HG02678 (cell line): ENCODE measurements at regions not wholly inside any gene's neighbourhood (a gene's known extent, or its start where the extent isn't known, plus 50 kb on each side); places are given as distances from the start of the nearest gene placed in this dataset.
"Not testable (repeated sequence)": the region's sequence is repeated elsewhere in the genome, so short reads cannot be mapped to it uniquely, and the experiment has no call there.

Experiments used
- ATAC-seq: cut with Tn5 transposase; IDR thresholded peaks from one replicate; pipeline ENCODE4 v1.9.1; 2021; ENCODE audit warnings: mild to moderate bottlenecking, moderate library complexity; ENCODE audit not compliant: unreplicated experiment

- no peak for ATAC-seq
Observed at GRCh38 chr2:33706410-33706809, 107.3 kb upstream of the FAM98A start.

- no peak for ATAC-seq
Observed at GRCh38 chr2:33704406-33704855, 105.3 kb upstream of the FAM98A start.

GRCh38 chr2:33696234-33696633, 97.1 kb upstream of the FAM98A start:
- ATAC-seq = no peak

GRCh38 chr2:33694904-33695303, 95.8 kb upstream of the FAM98A start:
- no peak for ATAC-seq

GRCh38 chr2:33690686-33691085, 91.6 kb upstream of the FAM98A start:
- not testable (repeated sequence) for ATAC-seq

- no peak for ATAC-seq
Observed at GRCh38 chr2:33681364-33681757, 82.3 kb upstream of the FAM98A start.

- ATAC-seq = no peak
Observed at GRCh38 chr2:33680644-33681363, 81.7 kb upstream of the FAM98A start.

- ATAC-seq = no peak
Observed at GRCh38 chr2:33678436-33678835, 79.3 kb upstream of the FAM98A start.

- no peak for ATAC-seq
Observed at GRCh38 chr2:33673937-33674336, 74.8 kb upstream of the FAM98A start.

GRCh38 chr2:33672896-33673295, 73.8 kb upstream of the FAM98A start:
- ATAC-seq = no peak

- ATAC-seq = no peak
Observed at GRCh38 chr2:33672389-33672788, 73.3 kb upstream of the FAM98A start.

GRCh38 chr2:33671198-33671597, 72.1 kb upstream of the FAM98A start:
- no peak for ATAC-seq

- no peak for ATAC-seq
Observed at GRCh38 chr2:33670392-33670937, 71.4 kb upstream of the FAM98A start.

- no peak for ATAC-seq
Observed at GRCh38 chr2:33666879-33667278, 67.8 kb upstream of the FAM98A start.

GRCh38 chr2:33665039-33665438, 65.9 kb upstream of the FAM98A start:
- ATAC-seq = no peak

- ATAC-seq = no peak
Observed at GRCh38 chr2:33660416-33661123, 61.5 kb upstream of the FAM98A start.

GRCh38 chr2:33655626-33656320, 56.7 kb upstream of the FAM98A start:
- ATAC-seq = no peak

GRCh38 chr2:33652830-33653229, 53.7 kb upstream of the FAM98A start:
- ATAC-seq = no peak

- ATAC-seq = no peak
Observed at GRCh38 chr2:33650171-33650570, 51.1 kb upstream of the FAM98A start.
